ENCODE measurements at regions not wholly inside any gene's neighbourhood (a gene's known extent, or its start where the extent isn't known, plus 50 kb on each side); places are given as distances from the start of the nearest gene placed in this dataset.

DNA sequence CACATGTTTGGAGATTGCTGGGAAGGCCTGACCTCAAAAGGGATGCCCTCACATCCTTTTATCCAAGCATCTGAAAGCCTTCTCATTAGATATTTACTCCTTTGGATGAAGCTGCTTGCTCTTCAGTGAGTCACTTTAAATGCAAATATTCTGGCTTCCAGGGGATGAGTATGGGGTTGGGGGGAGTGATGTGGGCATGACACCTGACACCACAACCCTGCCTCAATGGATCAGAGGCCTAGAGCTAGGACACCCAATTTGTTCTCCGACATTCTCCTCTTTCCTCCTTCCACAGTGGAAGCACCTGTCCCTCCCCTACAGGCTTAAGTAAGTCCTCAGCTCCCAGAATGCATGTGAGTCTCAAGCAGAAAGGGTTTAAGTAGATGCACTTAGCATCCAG is 238.3 kb downstream of the OMA1 start:
- intact Hi-C loops (cut with DNase I), result no loop called here
- ATAC-seq, result no peak
- no peaks in the 10 kb centered on the region for H3K9me3 ChIP-seq
- no peak overlapping the region for H3K27ac ChIP-seq
- TF ChIP-seq, protein P1, sequence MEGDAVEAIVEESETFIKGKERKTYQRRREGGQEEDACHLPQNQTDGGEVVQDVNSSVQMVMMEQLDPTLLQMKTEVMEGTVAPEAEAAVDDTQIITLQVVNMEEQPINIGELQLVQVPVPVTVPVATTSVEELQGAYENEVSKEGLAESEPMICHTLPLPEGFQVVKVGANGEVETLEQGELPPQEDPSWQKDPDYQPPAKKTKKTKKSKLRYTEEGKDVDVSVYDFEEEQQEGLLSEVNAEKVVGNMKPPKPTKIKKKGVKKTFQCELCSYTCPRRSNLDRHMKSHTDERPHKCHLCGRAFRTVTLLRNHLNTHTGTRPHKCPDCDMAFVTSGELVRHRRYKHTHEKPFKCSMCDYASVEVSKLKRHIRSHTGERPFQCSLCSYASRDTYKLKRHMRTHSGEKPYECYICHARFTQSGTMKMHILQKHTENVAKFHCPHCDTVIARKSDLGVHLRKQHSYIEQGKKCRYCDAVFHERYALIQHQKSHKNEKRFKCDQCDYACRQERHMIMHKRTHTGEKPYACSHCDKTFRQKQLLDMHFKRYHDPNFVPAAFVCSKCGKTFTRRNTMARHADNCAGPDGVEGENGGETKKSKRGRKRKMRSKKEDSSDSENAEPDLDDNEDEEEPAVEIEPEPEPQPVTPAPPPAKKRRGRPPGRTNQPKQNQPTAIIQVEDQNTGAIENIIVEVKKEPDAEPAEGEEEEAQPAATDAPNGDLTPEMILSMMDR (IDR thresholded peaks at IDR 0.05), result no peak
- TF ChIP-seq POLR2A (IDR thresholded peaks at IDR 0.05), result no peak
- H3K36me3 ChIP-seq, result no peaks in the 10 kb centered on the region
- H3K4me1 ChIP-seq, result no peaks in the 10 kb centered on the region
- no peak overlapping the region for H3K4me3 ChIP-seq
- 60 to 76% (median 69%) methylated on average over 1 of the region's 1 CpG for WGBS, 4 donors
- H3K27me3 ChIP-seq, result no peaks in the 10 kb centered on the region
- no peak for DNase-seq

DNA sequence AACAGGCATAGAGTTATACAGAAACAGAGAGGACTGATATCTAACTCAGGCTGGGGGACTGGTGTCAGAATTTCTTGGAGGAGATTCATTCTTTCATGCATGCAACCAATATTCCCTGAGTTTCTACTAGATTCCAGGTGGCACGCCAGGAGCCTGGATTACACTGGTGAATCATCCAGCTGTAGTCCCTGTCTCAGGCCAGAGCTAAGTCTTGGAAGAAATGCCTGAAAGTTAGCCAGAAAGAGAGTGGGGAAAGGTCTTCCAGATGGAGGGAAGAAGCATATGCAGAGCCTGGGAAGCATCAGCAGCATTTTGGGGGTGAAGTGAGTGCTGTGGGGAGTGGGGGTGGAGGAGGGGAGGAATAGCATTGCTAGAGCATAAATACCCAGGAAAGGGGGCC is 239.1 kb downstream of the OMA1 start:
- no peak for DNase-seq
- intact Hi-C loops (cut with DNase I), result no loop called here
- WGBS, 4 donors, result 75 to 79% (median 76%) methylated on average over 1 of the region's 1 CpG
- H3K27ac ChIP-seq, result no peak overlapping the region
- H3K27me3 ChIP-seq, result no peaks in the 10 kb centered on the region
- ATAC-seq, result no peak
- no peak overlapping the region for H3K4me3 ChIP-seq
- H3K4me1 ChIP-seq, result no peaks in the 10 kb centered on the region
- no peaks in the 10 kb centered on the region for H3K9me3 ChIP-seq
- TF ChIP-seq, protein P1 (IDR thresholded peaks at IDR 0.05), result no peak
- no peak for TF ChIP-seq POLR2A (IDR thresholded peaks at IDR 0.05)
- H3K36me3 ChIP-seq, result no peaks in the 10 kb centered on the region

GRCh38 chr1:58305622-58306021 is 240.9 kb downstream of the OMA1 start:
- intact Hi-C loops (cut with DNase I), result no loop called here
- no peaks in the 10 kb centered on the region for H3K9me3 ChIP-seq
- peak in 1 of 4 donors; percentile 22 for ATAC-seq
- 66 to 80% (median 69%) methylated on average over 1 of the region's 1 CpG for WGBS, 4 donors
- no peak overlapping the region for H3K4me3 ChIP-seq
- H3K4me1 ChIP-seq, result no peaks in the 10 kb centered on the region
- no peaks in the 10 kb centered on the region for H3K36me3 ChIP-seq
- DNase-seq, result no peak
- H3K27me3 ChIP-seq, result no peaks in the 10 kb centered on the region
- H3K27ac ChIP-seq, result peak overlapping the region in 3 of 12 donors; percentile 7 to 45 (median 40)
- no peak for TF ChIP-seq POLR2A (IDR thresholded peaks at IDR 0.05)
- TF ChIP-seq, protein P1 (IDR thresholded peaks at IDR 0.05), result no peak

DNA sequence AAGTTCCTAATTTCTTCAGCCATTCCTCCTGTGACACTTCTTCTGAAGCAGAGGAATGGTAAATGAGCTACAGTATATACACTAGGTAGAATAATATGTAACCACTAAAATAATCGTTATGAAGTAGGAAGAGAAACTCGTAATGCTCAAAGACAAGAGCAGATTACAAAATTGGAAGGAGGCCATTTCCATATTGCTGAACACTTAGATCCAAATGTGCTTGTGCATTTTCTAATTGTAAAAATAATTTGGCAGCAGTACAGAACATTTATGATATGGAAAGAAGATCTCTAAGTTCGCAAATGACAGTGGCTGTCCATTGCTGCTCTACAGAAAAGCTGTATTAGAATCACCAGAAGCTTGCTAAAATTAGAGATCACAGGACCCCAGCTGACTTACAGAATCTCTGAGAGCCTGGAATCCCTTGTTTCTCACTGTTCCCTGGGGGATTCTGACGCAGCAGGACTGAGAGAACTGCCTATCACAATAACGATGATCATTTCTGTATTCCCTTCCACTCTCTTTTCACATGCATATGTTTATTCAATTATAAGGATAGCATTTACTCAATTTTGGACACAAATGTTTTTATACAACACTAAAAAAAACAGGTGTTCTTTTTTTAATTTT is 242.1 kb downstream of the OMA1 start:
- DNase-seq, result peak in 3 of 5 donors; percentile 23 to 57 (median 52)
- Histone ChIP-seq H3K9me3 (no peaks in the 10 kb centered on the region), H3K4me3 (no peak overlapping the region), H3K4me1 (no peaks in the 10 kb centered on the region), H3K36me3 (no peaks in the 10 kb centered on the region), H3K27ac (peak overlapping the region in 7 of 12 donors; percentile 2 to 69 (median 39)), H3K27me3 (no peaks in the 10 kb centered on the region)
- TF ChIP-seq POLR2A (IDR thresholded peaks at IDR 0.05), result no peak
- TF ChIP-seq, protein P1 (IDR thresholded peaks at IDR 0.05), result no peak
- WGBS, 4 donors, result 54 to 69% (median 57%) methylated on average over 5 of the region's 5 CpGs
- intact Hi-C loops (cut with DNase I), result no loop called here
- peak in 1 of 4 donors; percentile 72 for ATAC-seq
